CD4-positive, alpha-beta memory T cell (primary cell): ENCODE measurements at regions not wholly inside any gene's neighbourhood (a gene's known extent, or its start where the extent isn't known, plus 50 kb on each side); places are given as distances from the start of the nearest gene placed in this dataset.

Experiments used
- CTCF ChIA-PET: fragments of 350-600 bp; sonication (Branson Sonifier 250); formaldehyde crosslinking; loops from one replicate; lab custom pipeline; 2021; ENCODE audit warnings: inconsistent platforms; ENCODE audit not compliant: partially characterized antibody; lab: Charles Lee
- POLR2A ChIA-PET: fragments of 350-600 bp; sonication (Branson Sonifier 250); formaldehyde crosslinking; loops from one replicate; lab custom pipeline; 2021; ENCODE audit not compliant: partially characterized antibody; lab: Charles Lee
- DNase-seq, 5 donors: peaks; one replicate each; pipeline versions ENCODE4 v3.0.0 to v3.0.0-alpha.2; 2020 to 2022; ENCODE audit warnings: mixed read lengths in 1 of 5
- H3K27ac ChIP-seq: one replicate; pipeline ENCODE4 v1.7.0; 2013; ENCODE audit warnings: low read depth, low read length
- H3K27me3 ChIP-seq: 2 replicates; pipeline ENCODE4 v1.7.0; 2013; ENCODE audit warnings: mild to moderate bottlenecking, low read length, moderate library complexity; ENCODE audit not compliant: insufficient read depth
- H3K36me3 ChIP-seq: 2 replicates; pipeline ENCODE4 v1.7.0; 2013; ENCODE audit warnings: mild to moderate bottlenecking, low read length, moderate library complexity; ENCODE audit not compliant: insufficient read depth
- H3K4me1 ChIP-seq: 2 replicates; pipeline ENCODE4 v1.7.0; 2013; ENCODE audit warnings: mild to moderate bottlenecking, low read length, moderate library complexity; ENCODE audit not compliant: insufficient read depth
- H3K4me3 ChIP-seq, 2 donors: one replicate each; pipeline ENCODE4 v1.7.0; 2013; ENCODE audit warnings: low read length in 2 of 2, mild to moderate bottlenecking in 1 of 2
- H3K9me3 ChIP-seq, 2 donors: one replicate each; pipeline ENCODE4 v1.7.0; 2013; ENCODE audit warnings: low read length in 2 of 2, control low read depth in 1 of 2; ENCODE audit not compliant: control insufficient read depth in 1 of 2
- H3K27ac Mint-ChIP-seq, 7 donors: one replicate each; pipeline ENCODE4 v1.8.0; 2020 to 2021; ENCODE audit warnings: mixed read lengths in 7 of 7, mild to moderate bottlenecking in 6 of 7, inconsistent platforms in 3 of 7, moderate library complexity in 3 of 7
- H3K27me3 Mint-ChIP-seq, 2 donors: one replicate each; pipeline ENCODE4 v1.8.0; 2020 to 2021; ENCODE audit warnings: mixed read lengths in 2 of 2
- H3K36me3 Mint-ChIP-seq, 2 donors: one replicate each; pipeline ENCODE4 v1.8.0; 2020 to 2021; ENCODE audit warnings: mixed read lengths in 2 of 2, inconsistent platforms in 1 of 2, mild to moderate bottlenecking in 1 of 2
- H3K4me1 Mint-ChIP-seq, 4 donors: one replicate each; pipeline ENCODE4 v1.8.0; 2020 to 2021; ENCODE audit warnings: mixed read lengths in 4 of 4, mild to moderate bottlenecking in 1 of 4
- H3K4me3 Mint-ChIP-seq, 8 donors: one replicate each; pipeline ENCODE4 v1.8.0; 2020 to 2021; ENCODE audit warnings: mixed read lengths in 8 of 8, mild to moderate bottlenecking in 7 of 8, moderate library complexity in 6 of 8, inconsistent platforms in 3 of 8
- H3K9me3 Mint-ChIP-seq, 8 donors: one replicate each; pipeline ENCODE4 v1.8.0; 2020 to 2021; ENCODE audit warnings: mixed read lengths in 8 of 8, mild to moderate bottlenecking in 5 of 8, inconsistent platforms in 3 of 8, moderate library complexity in 1 of 8
- intact Hi-C: fragments of 100-400 bp; cut with micrococcal nuclease; formaldehyde crosslinking; loops from one replicate; pipeline ENCODE4 v1.15.1; 2023

DNA sequence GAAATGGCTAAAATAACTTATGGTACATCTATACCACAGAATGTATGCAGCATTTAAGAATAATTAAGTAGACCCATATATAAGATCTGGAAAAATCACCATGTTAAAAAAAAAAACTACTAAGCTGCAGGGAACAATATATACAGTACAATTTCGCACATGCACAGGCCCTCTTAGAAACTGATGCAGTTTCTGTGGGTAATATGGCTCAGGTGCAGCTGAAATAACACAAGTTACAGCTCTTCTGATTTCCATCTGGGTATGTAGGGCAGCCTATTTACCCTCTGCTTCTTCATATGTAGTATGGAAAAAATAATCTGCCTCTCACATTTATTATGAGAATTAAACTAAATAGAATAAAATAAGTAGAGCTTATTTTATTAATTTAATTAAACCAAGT lies 82.9 kb downstream of the YIPF5 start:
- DNase-seq = no peak
- no peaks in the 10 kb centered on the region for H3K36me3 Mint-ChIP-seq
- Histone ChIP-seq H3K4me3 (no peak overlapping the region), H3K9me3 (no peaks in the 10 kb centered on the region), H3K4me1 (no peaks in the 10 kb centered on the region), H3K36me3 (no peaks in the 10 kb centered on the region), H3K27ac (no peak overlapping the region), H3K27me3 (no peaks in the 10 kb centered on the region)
- intact Hi-C loops = no loop called here
- H3K9me3 Mint-ChIP-seq = peaks cover 0 to under 1% (median 0%) of the 10 kb centered on the region in 8 donors
- peaks cover 2 to 4% of the 10 kb centered on the region in 2 donors for H3K27me3 Mint-ChIP-seq
- H3K27ac Mint-ChIP-seq = no peak overlapping the region
- ChIA-PET CTCF (no interaction called here), POLR2A (no interaction called here)
- no peak overlapping the region for H3K4me3 Mint-ChIP-seq
- peaks cover 0 to 4% (median 1%) of the 10 kb centered on the region in 4 donors for H3K4me1 Mint-ChIP-seq

DNA sequence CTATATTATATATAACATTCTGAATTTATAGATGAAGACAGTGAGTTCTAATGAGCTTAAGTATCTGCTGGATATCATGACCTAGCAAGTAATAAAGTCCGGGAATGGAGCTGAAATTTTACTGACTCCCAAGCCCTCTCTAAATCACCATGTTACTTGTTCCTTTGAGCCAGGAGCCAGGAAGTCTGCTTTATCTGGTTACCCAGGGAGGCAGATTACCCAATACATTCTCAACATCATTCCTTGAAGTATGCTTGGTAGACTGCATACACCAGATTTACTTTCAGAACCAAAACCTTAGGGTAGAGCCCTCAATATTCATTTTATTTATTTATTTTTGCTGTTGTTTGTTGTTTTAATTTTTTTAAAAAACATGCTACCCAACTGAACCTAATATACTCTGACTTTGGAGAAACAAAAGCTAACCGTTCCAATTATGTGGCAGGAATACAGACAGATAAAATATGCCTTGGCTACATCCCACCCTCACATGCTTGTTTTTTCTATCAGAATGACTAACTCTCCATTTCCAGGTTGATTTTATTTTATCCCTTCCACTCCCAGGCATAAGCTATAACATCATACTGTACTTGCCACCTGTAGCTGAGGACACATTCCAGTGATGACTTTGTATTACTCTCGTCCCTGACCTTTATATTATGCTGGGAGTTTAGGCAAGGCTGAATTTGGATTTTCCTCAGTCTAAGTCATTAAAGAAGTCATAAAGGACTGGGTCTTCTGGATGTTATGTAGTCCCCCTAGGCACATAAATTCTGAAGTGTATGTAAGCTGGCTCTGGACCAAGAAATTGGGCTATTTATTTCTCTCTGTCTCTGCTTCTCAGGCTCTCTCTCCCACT lies 82.0 kb downstream of the YIPF5 start:
- Mint-ChIP-seq H3K27ac (peak overlapping the region in 1 of 7 donors; percentile 17), H3K4me3 (no peak overlapping the region), H3K36me3 (no peaks in the 10 kb centered on the region), H3K9me3 (no peaks in the 10 kb centered on the region), H3K27me3 (peaks cover 2 to 4% of the 10 kb centered on the region in 2 donors), H3K4me1 (peaks cover 0 to 6% (median 3%) of the 10 kb centered on the region in 4 donors)
- no peaks in the 10 kb centered on the region for H3K36me3 ChIP-seq
- H3K4me3 ChIP-seq = no peak overlapping the region
- no peak for DNase-seq
- no peaks in the 10 kb centered on the region for H3K27me3 ChIP-seq
- CTCF ChIA-PET = interaction anchor here (1.3 kb wide), 1 partner anchor 103 kb away, joined by 3 read pairs; no protein-coding TSS in a partner anchor
- no peak overlapping the region for H3K27ac ChIP-seq
- H3K4me1 ChIP-seq = no peaks in the 10 kb centered on the region
- no peaks in the 10 kb centered on the region for H3K9me3 ChIP-seq
- intact Hi-C loops = no loop called here
- POLR2A ChIA-PET = no interaction called here

DNA sequence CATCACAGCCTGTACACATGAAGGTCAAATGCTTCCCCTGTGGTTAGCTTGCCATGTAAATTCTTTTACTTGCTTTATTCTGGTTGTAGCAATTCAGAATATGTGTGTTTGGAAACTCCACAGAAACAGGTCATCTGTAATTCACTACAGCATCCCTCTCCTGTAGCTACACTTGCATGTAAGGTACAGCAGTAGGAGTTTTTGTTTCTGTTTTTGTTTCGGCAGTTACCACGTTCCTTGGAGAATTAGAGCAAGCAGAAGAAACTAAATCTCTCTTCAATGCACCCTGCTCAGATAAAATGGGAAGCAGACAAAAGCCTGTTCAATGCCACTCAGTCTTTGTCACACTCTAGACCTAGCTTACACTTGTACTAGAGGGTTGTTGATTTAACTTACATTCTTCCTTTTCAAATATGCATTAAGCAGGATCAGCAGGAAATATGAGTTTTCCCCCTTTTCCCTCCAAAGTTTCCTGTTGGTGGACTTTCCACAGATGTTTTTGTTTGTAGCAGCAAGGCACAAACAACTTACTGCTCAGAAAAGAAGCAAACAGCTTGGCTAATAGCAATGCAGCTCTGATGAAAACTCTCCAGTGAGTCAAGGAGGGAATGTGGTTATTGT lies 80.9 kb downstream of the YIPF5 start:
- no peak overlapping the region for H3K4me3 ChIP-seq
- no peak for DNase-seq
- no peaks in the 10 kb centered on the region for H3K36me3 ChIP-seq
- H3K27ac Mint-ChIP-seq = no peak overlapping the region
- H3K36me3 Mint-ChIP-seq = no peaks in the 10 kb centered on the region
- CTCF ChIA-PET = interaction anchor here (1.3 kb wide), 1 partner anchor 102 kb away, joined by 3 read pairs; no protein-coding TSS in a partner anchor
- no peak overlapping the region for H3K4me3 Mint-ChIP-seq
- H3K4me1 Mint-ChIP-seq = peaks cover 5 to 13% (median 8%) of the 10 kb centered on the region in 4 donors
- H3K9me3 Mint-ChIP-seq = no peaks in the 10 kb centered on the region
- intact Hi-C loops = no loop called here
- no peaks in the 10 kb centered on the region for H3K9me3 ChIP-seq
- no peak overlapping the region for H3K27ac ChIP-seq
- no peaks in the 10 kb centered on the region for H3K27me3 ChIP-seq
- POLR2A ChIA-PET = no interaction called here
- H3K4me1 ChIP-seq = no peaks in the 10 kb centered on the region
- peaks cover 2 to 4% of the 10 kb centered on the region in 2 donors for H3K27me3 Mint-ChIP-seq

- ChIA-PET POLR2A (no interaction called here), CTCF (no interaction called here)
- intact Hi-C loops = no loop called here
- no peaks in the 10 kb centered on the region for H3K4me1 ChIP-seq
- H3K27me3 Mint-ChIP-seq = peaks cover 2 to 4% of the 10 kb centered on the region in 2 donors
- no peaks in the 10 kb centered on the region for H3K36me3 ChIP-seq
- no peak overlapping the region for H3K27ac Mint-ChIP-seq
- peaks cover 0 to 6% (median 1%) of the 10 kb centered on the region in 8 donors for H3K9me3 Mint-ChIP-seq
- no peak overlapping the region for H3K4me3 Mint-ChIP-seq
- H3K4me3 ChIP-seq = no peak overlapping the region
- DNase-seq = no peak
- no peaks in the 10 kb centered on the region for H3K36me3 Mint-ChIP-seq
- no peak overlapping the region for H3K27ac ChIP-seq
- H3K9me3 ChIP-seq = no peaks in the 10 kb centered on the region
- H3K4me1 Mint-ChIP-seq = peaks cover 5 to 13% (median 8%) of the 10 kb centered on the region in 4 donors
- H3K27me3 ChIP-seq = no peaks in the 10 kb centered on the region
Measured at GRCh38 chr5:144092508-144092907, 78.0 kb downstream of the YIPF5 start.

GRCh38 chr5:144093400-144093799 lies 77.1 kb downstream of the YIPF5 start:
- no peak for DNase-seq
- Mint-ChIP-seq H3K4me1 (peaks cover 5 to 13% (median 8%) of the 10 kb centered on the region in 4 donors), H3K4me3 (no peak overlapping the region), H3K9me3 (peaks cover 0 to 7% (median 3%) of the 10 kb centered on the region in 8 donors), H3K36me3 (no peaks in the 10 kb centered on the region), H3K27me3 (peaks cover 2 to 4% of the 10 kb centered on the region in 2 donors), H3K27ac (no peak overlapping the region)
- no peaks in the 10 kb centered on the region for H3K4me1 ChIP-seq
- CTCF ChIA-PET = no interaction called here
- no peaks in the 10 kb centered on the region for H3K36me3 ChIP-seq
- H3K27me3 ChIP-seq = no peaks in the 10 kb centered on the region
- H3K27ac ChIP-seq = no peak overlapping the region
- no peaks in the 10 kb centered on the region for H3K9me3 ChIP-seq
- intact Hi-C loops = no loop called here
- no peak overlapping the region for H3K4me3 ChIP-seq
- POLR2A ChIA-PET = no interaction called here

DNA sequence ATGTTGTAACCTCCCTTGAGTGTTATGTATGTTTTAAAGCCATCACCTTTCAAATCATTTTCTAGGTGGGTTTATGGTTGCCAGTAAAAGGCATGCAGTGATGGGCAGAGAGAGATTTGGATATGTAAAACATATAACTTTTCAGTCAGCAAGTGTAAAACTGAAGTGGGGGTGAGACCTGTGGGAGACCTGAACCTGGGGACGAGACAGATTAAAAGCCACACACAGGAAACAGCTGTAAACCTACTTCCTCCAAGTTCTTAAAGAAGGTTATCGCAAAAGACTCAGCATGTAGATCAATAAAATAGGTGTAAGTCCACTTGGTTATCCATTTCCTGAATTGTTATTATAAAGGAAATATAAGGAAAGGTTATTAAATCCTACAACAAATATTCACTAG lies 76.6 kb downstream of the YIPF5 start:
- Mint-ChIP-seq H3K27me3 (peaks cover 2 to 4% of the 10 kb centered on the region in 2 donors), H3K9me3 (peaks cover 0 to 7% (median 3%) of the 10 kb centered on the region in 8 donors), H3K27ac (no peak overlapping the region), H3K4me1 (peaks cover 5 to 13% (median 7%) of the 10 kb centered on the region in 4 donors), H3K4me3 (peak overlapping the region in 1 of 8 donors; percentile 1), H3K36me3 (no peaks in the 10 kb centered on the region)
- H3K9me3 ChIP-seq = no peaks in the 10 kb centered on the region
- POLR2A ChIA-PET = no interaction called here
- intact Hi-C loops = no loop called here
- H3K27me3 ChIP-seq = no peaks in the 10 kb centered on the region
- H3K27ac ChIP-seq = no peak overlapping the region
- DNase-seq = no peak
- H3K4me3 ChIP-seq = no peak overlapping the region
- CTCF ChIA-PET = no interaction called here
- H3K36me3 ChIP-seq = no peaks in the 10 kb centered on the region
- H3K4me1 ChIP-seq = no peaks in the 10 kb centered on the region

DNA sequence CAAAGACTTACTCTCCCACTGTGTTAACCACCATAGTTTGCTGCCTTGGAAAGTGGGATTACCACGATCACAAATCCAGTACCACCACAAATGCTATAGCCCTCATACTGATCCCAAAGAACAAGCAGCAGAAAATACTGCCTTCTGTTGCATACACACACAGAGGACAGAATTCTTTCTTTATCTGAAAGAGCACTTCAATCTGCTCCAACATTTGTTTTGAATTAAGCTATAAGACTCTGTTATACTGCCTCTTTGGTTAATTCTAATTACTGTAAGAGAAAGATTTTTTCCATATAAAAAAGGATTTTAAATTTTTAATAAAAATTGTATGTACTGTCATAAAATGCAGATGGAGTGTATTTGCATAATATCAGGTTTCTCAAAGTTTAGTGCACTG lies 69.8 kb downstream of the YIPF5 start:
- Mint-ChIP-seq H3K4me3 (no peak overlapping the region), H3K27me3 (peaks cover 0 to 1% of the 10 kb centered on the region in 2 donors), H3K27ac (no peak overlapping the region), H3K9me3 (peaks cover 0 to 7% (median under 1%) of the 10 kb centered on the region in 8 donors), H3K36me3 (no peaks in the 10 kb centered on the region), H3K4me1 (no peaks in the 10 kb centered on the region)
- Histone ChIP-seq H3K4me3 (no peak overlapping the region), H3K27me3 (no peaks in the 10 kb centered on the region), H3K36me3 (no peaks in the 10 kb centered on the region), H3K4me1 (no peaks in the 10 kb centered on the region), H3K9me3 (no peaks in the 10 kb centered on the region), H3K27ac (no peak overlapping the region)
- ChIA-PET POLR2A (no interaction called here), CTCF (no interaction called here)
- intact Hi-C loops = no loop called here
- no peak for DNase-seq
